Adrenal gland (tissue), 9 donors: ENCODE measurements at regions not wholly inside any gene's neighbourhood (a gene's known extent, or its start where the extent isn't known, plus 50 kb on each side); places are given as distances from the start of the nearest gene placed in this dataset.

Experiments used
- DNase-seq, 7 donors: peaks; one replicate each; pipeline ENCODE4 v3.0.0-alpha.2; 2019 to 2020
- H3K27ac ChIP-seq, 5 donors: fragments of 200-600 bp; sonication (generic) in 4 of 5; 1 replicate in 3 of 5; 2 replicates in 2 of 5; pipeline versions ENCODE4 v1.5.1 to v1.8.0; 2016 to 2020; ENCODE audit warnings: mild to moderate bottlenecking in 1 of 5
- H3K27me3 ChIP-seq: fragments of 200-600 bp; 2 replicates; pipeline ENCODE4 v1.8.0; 2021
- H3K36me3 ChIP-seq, 2 donors: fragments of 200-600 bp; replicated peaks in 1 of 2; 1 replicate in 1 of 2; 2 replicates in 1 of 2; pipeline versions ENCODE4 v1.5.1 to v1.8.0; 2018 to 2022
- H3K4me1 ChIP-seq, 2 donors: fragments of 200-600 bp; replicated peaks in 1 of 2; 1 replicate in 1 of 2; 2 replicates in 1 of 2; pipeline versions ENCODE4 v1.5.1 to v1.8.0; 2018 to 2021
- H3K4me3 ChIP-seq, 4 donors: fragments of 200-600 bp; sonication (generic) in 3 of 4; one replicate each; pipeline ENCODE4 v1.5.1; 2016 to 2018
- H3K9me3 ChIP-seq, 3 donors: fragments of 200-600 bp; sonication (generic) in 1 of 3; replicated peaks in 1 of 3; 1 replicate in 2 of 3; 2 replicates in 1 of 3; pipeline versions ENCODE4 v1.5.1 to v1.8.0; 2016 to 2021
- CTCF ChIP-seq, 6 experiments: fragments of 450-650 bp in 4 of 6; fragments of 200-600 bp in 2 of 6; sonication (generic) in 1 of 6; IDR thresholded peaks; 1 replicate in 5 of 6; 2 replicates in 1 of 6; pipeline versions ENCODE4 v1.5.1 to v1.8.0; 2016 to 2021; ENCODE audit warnings: antibody characterized with exemption in 6 of 6, mild to moderate bottlenecking in 2 of 6, moderate library complexity in 1 of 6
- POLR2A ChIP-seq, 2 donors: fragments of 450-650 bp; IDR thresholded peaks; one replicate each; pipeline ENCODE4 v1.6.1; 2017; ENCODE audit warnings: antibody characterized with exemption in 2 of 2, mild to moderate bottlenecking in 2 of 2, moderate library complexity in 1 of 2
- WGBS, 4 donors: extraction: QIAGEN DNeasy Blood & Tissue Kit in 2 of 4; methylation state at CpG; one replicate each; pipeline versions ENCODE4 v1.1.5 to v1.1.7; 2013 to 2017; 5-methylcytosine and 5-hydroxymethylcytosine counted together
- intact Hi-C, 2 donors: fragments of 100-400 bp; cut with DNase I; formaldehyde crosslinking; loops; one replicate each; pipeline versions ENCODE4 v1.14.1 to v1.15.0; 2022 to 2023
- donor health status: healthy with polysubstance abuse.
- donor health status: Bipolar disorder and iron deficiency.
- donor health status: DM: yes; HTN: yes; CAD: no.
- donor health status: DM: no; HTN: no; CAD: no.
- donor health status: DM: no; HTN: no; CAD: no.

- H3K36me3 ChIP-seq: no peaks in the 10 kb centered on the region
- 43 to 63% (median 54%) methylated on average over 1 of the region's 1 CpG for WGBS, 4 donors
- H3K27me3 ChIP-seq: no peaks in the 10 kb centered on the region
- intact Hi-C loops: no loop called here
- H3K4me1 ChIP-seq: no peaks in the 10 kb centered on the region
- no peak overlapping the region for H3K27ac ChIP-seq
- TF ChIP-seq POLR2A (IDR thresholded peaks at IDR 0.05) (no peak), CTCF (IDR thresholded peaks at IDR 0.05) (no peak)
- DNase-seq: no peak
- no peak overlapping the region for H3K4me3 ChIP-seq
- no peaks in the 10 kb centered on the region for H3K9me3 ChIP-seq
Measured at GRCh38 chr6:95135182-95135581, 442.2 kb upstream of the MANEA start.

- no peak for TF ChIP-seq CTCF (IDR thresholded peaks at IDR 0.05)
- no peak for TF ChIP-seq POLR2A (IDR thresholded peaks at IDR 0.05)
- Histone ChIP-seq H3K4me3 (no peak overlapping the region), H3K27ac (no peak overlapping the region), H3K27me3 (no peaks in the 10 kb centered on the region), H3K36me3 (no peaks in the 10 kb centered on the region), H3K4me1 (no peaks in the 10 kb centered on the region), H3K9me3 (no peaks in the 10 kb centered on the region)
- DNase-seq: no peak
- WGBS, 4 donors: 71 to 83% (median 78%) methylated on average over 2 of the region's 2 CpGs
- intact Hi-C loops: no loop called here
Measured at GRCh38 chr6:95142101-95142500, 435.2 kb upstream of the MANEA start.

GRCh38 chr6:95142661-95143335 lies 434.5 kb upstream of the MANEA start:
- intact Hi-C loops: no loop called here
- H3K9me3 ChIP-seq: no peaks in the 10 kb centered on the region
- no peak overlapping the region for H3K27ac ChIP-seq
- H3K27me3 ChIP-seq: no peaks in the 10 kb centered on the region
- H3K4me1 ChIP-seq: no peaks in the 10 kb centered on the region
- H3K36me3 ChIP-seq: no peaks in the 10 kb centered on the region
- no peak for DNase-seq
- TF ChIP-seq POLR2A (IDR thresholded peaks at IDR 0.05) (no peak), CTCF (IDR thresholded peaks at IDR 0.05) (no peak)
- 59 to 68% (median 66%) methylated on average over 1 of the region's 1 CpG for WGBS, 4 donors
- H3K4me3 ChIP-seq: no peak overlapping the region

- 29 to 46% (median 42%) methylated on average over 5 of the region's 5 CpGs for WGBS, 4 donors
- Histone ChIP-seq H3K27ac (no peak overlapping the region), H3K4me1 (no peaks in the 10 kb centered on the region), H3K27me3 (no peaks in the 10 kb centered on the region), H3K9me3 (no peaks in the 10 kb centered on the region), H3K4me3 (no peak overlapping the region), H3K36me3 (no peaks in the 10 kb centered on the region)
- intact Hi-C loops: no loop called here
- TF ChIP-seq POLR2A (IDR thresholded peaks at IDR 0.05) (no peak), CTCF (IDR thresholded peaks at IDR 0.05) (no peak)
- DNase-seq: no peak
Measured at GRCh38 chr6:95143408-95144180, 433.7 kb upstream of the MANEA start.
